ENCODE measurements at regions not wholly inside any gene's neighbourhood (a gene's known extent, or its start where the extent isn't known, plus 50 kb on each side); places are given as distances from the start of the nearest gene placed in this dataset.

DNA sequence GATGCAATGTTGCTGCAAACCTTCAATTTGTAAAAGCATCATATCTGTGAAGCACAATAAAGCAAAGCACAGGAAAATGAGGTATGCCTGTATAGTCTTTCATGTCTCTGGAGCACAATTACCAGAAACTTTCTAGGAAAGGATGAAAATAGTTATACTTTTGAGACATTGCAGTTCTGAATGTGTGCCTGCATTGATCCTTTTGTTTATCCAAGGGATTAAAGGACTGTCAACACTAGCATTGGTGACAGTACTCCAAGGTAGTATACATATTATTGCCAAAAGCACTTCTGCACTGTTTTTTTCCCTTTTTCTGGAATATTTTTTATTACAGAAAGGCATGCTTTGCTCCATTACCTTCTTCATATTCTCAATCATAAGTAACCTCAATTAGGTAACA lies 476.0 kb downstream of the GABRG1 start:
- no peak for TF ChIP-seq CTCF (IDR thresholded peaks at IDR 0.05; ENCODE audit: extremely low read depth in 1 of 2, insufficient read depth in 1 of 2, low read depth in 1 of 2, low read length in 2 of 2)
- TF ChIP-seq POLR2A (IDR thresholded peaks at IDR 0.05; ENCODE audit: low read depth, low read length) = no peak

All from endothelial cell of umbilical vein (primary cell).